ENCODE measurements at regions not wholly inside any gene's neighbourhood (a gene's known extent, or its start where the extent isn't known, plus 50 kb on each side); places are given as distances from the start of the nearest gene placed in this dataset.

GRCh38 chr4:187218705-187219245, 495.1 kb upstream of the FAT1 start:
- TF ChIP-seq SP1 (IDR thresholded peaks at IDR 0.05) (no peak), FOXM1 (IDR thresholded peaks at IDR 0.05; ENCODE audit: borderline replicate concordance) (no peak), SUZ12 (IDR thresholded peaks at IDR 0.05) (no peak), ZNF384 (IDR thresholded peaks at IDR 0.05) (no peak), FOXA1 (IDR thresholded peaks at IDR 0.05) (no peak), NFRKB (IDR thresholded peaks at IDR 0.05) (no peak)
